ENCODE measurements at regions not wholly inside any gene's neighbourhood (a gene's known extent, or its start where the extent isn't known, plus 50 kb on each side); places are given as distances from the start of the nearest gene placed in this dataset.

DNA sequence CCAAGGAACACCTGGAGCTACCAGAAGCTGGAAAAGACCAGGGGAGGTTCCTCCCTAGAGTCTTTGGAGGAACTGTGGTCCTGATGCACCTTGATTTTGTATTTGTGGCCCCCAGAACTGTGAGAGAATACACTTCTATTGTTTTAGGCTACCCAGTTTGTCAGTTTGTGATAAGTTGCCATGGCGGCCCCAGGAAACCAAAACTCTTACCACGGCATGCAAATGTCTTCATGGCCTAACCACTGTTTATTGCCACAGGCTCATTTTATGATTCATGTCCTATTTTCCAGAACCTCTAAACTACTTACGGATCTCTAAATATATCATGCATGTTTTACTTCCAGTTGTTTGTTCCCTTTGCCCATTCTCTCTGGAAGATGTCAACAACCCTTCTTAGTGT, 1250.7 kb upstream of the FAM98A start:
- TF ChIP-seq CTCF (IDR thresholded peaks at IDR 0.05; ENCODE audit: low read depth, low read length, poor library complexity, severe bottlenecking) (no peak), EZH2phosphoT487 (IDR thresholded peaks at IDR 0.05; ENCODE audit: borderline replicate concordance, low read length) (no peak)
